Activated CD4-positive, alpha-beta memory T cell treated with anti-CD3 and anti-CD28 coated beads for 36 hours (primary cell): ENCODE measurements at regions not wholly inside any gene's neighbourhood (a gene's known extent, or its start where the extent isn't known, plus 50 kb on each side); places are given as distances from the start of the nearest gene placed in this dataset.
"Not testable (repeated sequence)": the region's sequence is repeated elsewhere in the genome, so short reads cannot be mapped to it uniquely, and the experiment has no call there.

Source experiments
- CTCF ChIA-PET: fragments of 350-600 bp; sonication (Branson Sonifier 250); formaldehyde crosslinking; loops from one replicate; lab custom pipeline; 2021; ENCODE audit warnings: antibody characterized with exemption, inconsistent platforms; lab: Charles Lee
- POLR2A ChIA-PET: fragments of 350-600 bp; sonication (Branson Sonifier 250); formaldehyde crosslinking; loops from one replicate; lab custom pipeline; 2021; ENCODE audit warnings: antibody characterized with exemption; lab: Charles Lee
- DNase-seq: peaks from one replicate; pipeline ENCODE4 v3.0.0-alpha.2; 2020
- H3K27ac Mint-ChIP-seq: one replicate; pipeline ENCODE4 v1.8.0; 2021; ENCODE audit warnings: mixed read lengths
- H3K27me3 Mint-ChIP-seq: one replicate; pipeline ENCODE4 v1.8.0; 2021; ENCODE audit warnings: mixed read lengths
- H3K36me3 Mint-ChIP-seq: one replicate; pipeline ENCODE4 v1.8.0; 2021; ENCODE audit warnings: mixed read lengths
- H3K4me1 Mint-ChIP-seq: one replicate; pipeline ENCODE4 v1.8.0; 2021; ENCODE audit warnings: low read depth, mixed read lengths
- H3K4me3 Mint-ChIP-seq: one replicate; pipeline ENCODE4 v1.8.0; 2021; ENCODE audit warnings: mild to moderate bottlenecking, mixed read lengths
- H3K9me3 Mint-ChIP-seq: one replicate; pipeline ENCODE4 v1.8.0; 2021; ENCODE audit warnings: mixed read lengths
- intact Hi-C: fragments of 100-400 bp; cut with micrococcal nuclease; formaldehyde crosslinking; loops from one replicate; pipeline ENCODE4 v1.15.1; 2023

DNA sequence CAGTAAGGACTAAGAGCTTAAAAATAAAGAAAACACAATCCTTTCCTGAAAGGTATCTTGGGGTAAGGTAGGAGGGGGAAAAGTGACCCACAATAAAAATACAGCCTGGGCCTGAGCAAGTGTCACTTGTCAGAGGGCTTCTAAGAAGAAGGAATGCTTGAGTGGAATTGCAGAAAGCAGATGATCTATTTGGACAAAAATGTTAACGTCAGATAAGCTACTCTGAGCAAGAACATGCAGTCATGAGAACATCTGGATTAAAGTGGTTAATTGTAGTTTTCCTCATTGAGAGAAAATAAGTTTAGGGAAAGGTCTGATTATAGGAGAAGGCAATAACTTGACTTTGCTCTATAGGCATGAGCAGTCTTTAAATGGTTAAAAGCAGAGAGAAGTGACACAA, 581.9 kb downstream of the HTR1B start:
- Mint-ChIP-seq H3K9me3 (peaks cover 7% of the 10 kb centered on the region), H3K27me3 (no peaks in the 10 kb centered on the region), H3K27ac (no peak overlapping the region), H3K4me1 (no peaks in the 10 kb centered on the region), H3K36me3 (no peaks in the 10 kb centered on the region), H3K4me3 (no peak overlapping the region)
- DNase-seq, result no peak
- ChIA-PET POLR2A (no interaction called here), CTCF (no interaction called here)
- intact Hi-C loops, result no loop called here

DNA sequence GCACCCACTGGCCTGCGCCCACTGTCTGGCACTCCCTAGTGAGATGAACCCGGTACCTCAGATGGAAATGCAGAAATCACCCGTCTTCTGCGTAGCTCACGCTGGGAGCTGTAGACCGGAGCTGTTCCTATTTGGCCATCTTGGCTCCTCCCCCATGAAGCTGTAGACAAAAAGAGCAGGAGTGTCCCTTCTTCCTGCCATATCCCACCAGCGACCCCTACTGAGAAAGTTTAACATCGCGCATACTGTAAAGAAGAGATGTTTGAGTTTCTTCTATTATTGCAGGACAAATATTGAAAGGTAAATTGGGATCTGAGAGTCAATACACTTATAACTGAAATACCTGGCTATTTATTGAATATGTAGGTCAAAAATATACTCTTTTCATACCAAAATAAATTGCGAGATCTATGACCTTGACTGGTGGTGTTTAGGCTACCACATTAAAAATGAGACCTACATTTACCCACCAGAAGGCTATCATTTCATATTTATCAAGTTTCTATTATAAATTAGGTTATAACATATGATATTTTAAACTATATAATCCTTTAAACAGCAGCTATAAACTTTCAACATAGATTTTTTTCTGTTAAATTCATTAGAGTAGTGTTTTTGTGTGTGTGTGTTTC, 586.3 kb downstream of the HTR1B start:
- DNase-seq, result no peak
- Mint-ChIP-seq H3K4me3 (no peak overlapping the region), H3K36me3 (no peaks in the 10 kb centered on the region), H3K4me1 (no peaks in the 10 kb centered on the region), H3K27ac (no peak overlapping the region), H3K27me3 (no peaks in the 10 kb centered on the region), H3K9me3 (peaks cover 24% of the 10 kb centered on the region)
- ChIA-PET CTCF (no interaction called here), POLR2A (no interaction called here)
- intact Hi-C loops, result no loop called here

DNA sequence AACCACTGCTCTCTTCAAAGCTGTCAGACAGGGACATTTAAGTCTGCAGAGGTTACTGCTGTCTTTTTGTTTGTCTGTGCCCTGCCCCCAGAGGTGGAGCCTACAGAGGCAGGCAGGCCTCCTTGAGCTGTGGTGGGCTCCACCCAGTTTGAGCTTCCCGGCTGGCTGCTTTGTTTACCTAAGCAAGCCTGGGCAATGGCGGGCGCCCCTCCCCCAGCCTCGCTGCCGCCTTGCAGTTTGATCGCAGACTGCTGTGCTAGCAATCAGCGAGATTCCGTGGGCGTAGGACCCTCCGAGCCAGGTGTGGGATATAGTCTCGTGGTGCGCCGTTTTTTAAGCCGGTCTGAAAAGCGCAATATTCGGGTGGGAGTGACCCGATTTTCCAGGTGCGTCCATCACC, 586.9 kb downstream of the HTR1B start:
- intact Hi-C loops, CTCF ChIA-PET, H3K4me3 Mint-ChIP-seq, POLR2A ChIA-PET, H3K4me1 Mint-ChIP-seq, H3K27ac Mint-ChIP-seq, DNase-seq, H3K27me3 Mint-ChIP-seq, H3K36me3 Mint-ChIP-seq: not testable (repeated sequence)
- H3K9me3 Mint-ChIP-seq, result peaks cover 24% of the 10 kb centered on the region

DNA sequence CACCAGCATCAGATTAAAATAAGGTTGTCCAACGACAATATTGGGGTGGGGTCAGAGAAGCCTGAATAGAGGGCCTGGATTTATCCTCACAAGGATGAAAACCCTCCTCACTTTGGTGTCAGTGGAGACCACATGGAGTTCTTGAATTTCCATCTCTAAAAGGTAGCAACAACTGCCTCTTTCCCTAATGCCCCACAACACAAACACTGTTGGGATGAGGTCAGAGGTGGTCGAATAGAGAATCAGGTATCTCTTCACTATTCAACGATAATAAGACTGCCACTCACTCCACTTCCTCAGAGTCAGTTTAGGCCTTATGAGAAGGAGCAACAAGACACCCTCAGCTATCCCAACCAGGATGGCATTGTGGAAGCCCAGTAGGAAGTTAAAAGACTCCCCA, 596.1 kb downstream of the HTR1B start:
- Mint-ChIP-seq H3K27me3 (no peaks in the 10 kb centered on the region), H3K4me1 (no peaks in the 10 kb centered on the region), H3K27ac (no peak overlapping the region), H3K9me3 (peaks cover 5% of the 10 kb centered on the region), H3K4me3 (no peak overlapping the region), H3K36me3 (no peaks in the 10 kb centered on the region)
- no peak for DNase-seq
- ChIA-PET CTCF (no interaction called here), POLR2A (no interaction called here)
- intact Hi-C loops, result no loop called here

DNA sequence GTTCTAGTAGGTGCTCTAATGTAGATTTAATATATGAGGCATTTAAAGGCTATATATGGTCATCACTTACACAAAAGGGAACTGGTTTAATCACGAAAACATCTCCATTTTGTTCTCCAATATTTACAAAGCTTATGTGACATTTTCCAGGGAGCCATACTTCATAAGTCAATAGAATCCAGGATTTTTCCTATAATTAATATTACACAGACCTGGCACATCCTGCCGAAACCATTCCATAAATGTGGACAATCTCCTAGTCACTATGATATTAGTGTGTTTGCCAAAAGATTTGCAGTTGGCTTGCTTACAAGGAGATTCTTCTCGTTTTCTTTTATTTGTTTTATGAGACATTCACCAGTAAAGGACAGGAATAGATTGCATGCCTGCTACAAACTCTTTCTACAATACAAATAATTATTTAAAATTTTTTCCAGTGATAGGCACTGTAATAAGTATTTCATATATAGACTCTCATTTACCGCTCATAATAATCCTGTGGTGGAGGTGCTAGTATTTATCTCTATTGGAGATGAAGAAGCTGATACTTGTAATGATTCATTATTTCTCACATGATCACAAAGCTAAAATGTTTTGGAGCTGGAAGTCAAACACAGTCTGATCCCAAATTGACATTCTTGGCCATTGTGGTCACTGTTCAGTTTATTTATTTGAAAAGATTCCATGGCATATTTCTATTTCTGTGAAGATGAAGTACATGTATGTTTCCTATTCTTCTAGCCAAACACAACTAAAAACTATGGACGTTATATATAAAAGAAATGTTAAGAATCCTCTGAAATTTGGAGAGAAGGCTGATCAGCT, 597.0 kb downstream of the HTR1B start:
- Mint-ChIP-seq H3K36me3 (no peaks in the 10 kb centered on the region), H3K4me1 (no peaks in the 10 kb centered on the region), H3K4me3 (no peak overlapping the region), H3K9me3 (peaks cover 5% of the 10 kb centered on the region), H3K27ac (no peak overlapping the region), H3K27me3 (no peaks in the 10 kb centered on the region)
- POLR2A ChIA-PET, result no interaction called here
- no peak for DNase-seq
- CTCF ChIA-PET, result no interaction called here
- intact Hi-C loops, result no loop called here

DNA sequence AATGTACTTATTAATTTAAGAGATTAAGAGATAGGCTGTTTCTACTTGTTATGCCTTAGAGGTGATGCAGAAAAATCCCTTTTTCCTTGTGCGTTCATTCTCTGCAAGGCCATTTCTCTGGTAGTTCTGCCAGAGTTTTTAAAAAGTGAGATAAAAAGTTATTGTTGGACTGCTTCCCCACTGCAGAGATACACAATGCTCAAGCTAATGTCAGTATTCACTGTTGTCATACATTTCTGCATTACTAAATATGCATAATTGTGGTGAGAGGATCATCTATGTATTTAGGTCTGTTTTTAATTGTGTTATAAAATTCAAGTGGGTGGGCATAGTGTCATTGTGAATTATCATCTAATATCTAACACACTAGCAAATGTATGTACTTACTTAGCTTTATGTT, 600.4 kb downstream of the HTR1B start:
- Mint-ChIP-seq H3K9me3 (peaks cover 2% of the 10 kb centered on the region), H3K36me3 (no peaks in the 10 kb centered on the region), H3K4me3 (no peak overlapping the region), H3K27ac (no peak overlapping the region), H3K27me3 (no peaks in the 10 kb centered on the region), H3K4me1 (no peaks in the 10 kb centered on the region)
- CTCF ChIA-PET, result no interaction called here
- intact Hi-C loops, result no loop called here
- POLR2A ChIA-PET, result no interaction called here
- no peak for DNase-seq

DNA sequence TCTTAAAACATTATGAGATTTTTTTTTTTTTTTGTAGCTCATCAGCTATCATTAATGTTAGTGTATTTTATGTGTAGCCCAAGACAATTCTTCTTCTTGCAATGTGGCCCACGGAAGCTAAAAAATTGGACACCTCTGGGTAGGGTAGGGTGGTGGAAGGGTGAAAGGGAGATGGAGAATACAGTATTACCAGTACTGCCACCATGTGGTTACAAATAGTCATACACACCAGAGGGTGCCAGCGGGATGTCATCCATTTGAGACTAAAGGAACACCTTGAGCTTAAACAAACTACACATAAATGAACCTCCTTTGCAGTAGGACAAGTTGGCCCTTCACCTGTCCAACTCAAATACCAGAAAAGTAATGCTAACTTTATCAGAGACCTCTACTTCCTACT, 601.9 kb downstream of the HTR1B start:
- DNase-seq, result no peak
- Mint-ChIP-seq H3K4me3 (no peak overlapping the region), H3K36me3 (no peaks in the 10 kb centered on the region), H3K27ac (no peak overlapping the region), H3K9me3 (peaks cover 2% of the 10 kb centered on the region), H3K4me1 (no peaks in the 10 kb centered on the region), H3K27me3 (no peaks in the 10 kb centered on the region)
- intact Hi-C loops, result no loop called here
- ChIA-PET CTCF (interaction anchor here (0.6 kb wide), 1 partner anchor 968 kb away, joined by 3 read pairs; no protein-coding TSS in a partner anchor), POLR2A (no interaction called here)

DNA sequence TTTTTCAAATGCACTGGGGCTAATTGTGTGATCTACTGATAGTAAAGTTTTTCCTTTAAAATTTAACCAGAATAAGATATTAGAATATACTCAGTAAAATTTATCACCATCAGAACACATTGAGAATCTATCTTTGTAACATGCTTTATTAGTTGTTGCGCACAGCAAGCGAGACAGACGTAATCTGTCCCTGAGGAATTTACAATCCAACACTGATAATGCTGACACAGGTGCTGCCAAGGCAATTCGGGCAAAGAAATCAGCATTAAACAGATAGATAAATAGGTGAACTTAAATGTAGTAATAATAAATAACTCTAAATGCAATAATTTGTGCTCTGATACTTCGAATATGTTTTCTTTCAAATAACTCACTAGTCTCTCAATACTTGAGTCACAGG, 607.2 kb downstream of the HTR1B start:
- no peaks in the 10 kb centered on the region for H3K9me3 Mint-ChIP-seq
- no peak overlapping the region for H3K4me3 Mint-ChIP-seq
- no peak for DNase-seq
- intact Hi-C loops, result no loop called here
- H3K36me3 Mint-ChIP-seq, result no peaks in the 10 kb centered on the region
- no peak overlapping the region for H3K27ac Mint-ChIP-seq
- CTCF ChIA-PET, result no interaction called here
- POLR2A ChIA-PET, result no interaction called here
- H3K4me1 Mint-ChIP-seq, result no peaks in the 10 kb centered on the region
- H3K27me3 Mint-ChIP-seq, result no peaks in the 10 kb centered on the region

DNA sequence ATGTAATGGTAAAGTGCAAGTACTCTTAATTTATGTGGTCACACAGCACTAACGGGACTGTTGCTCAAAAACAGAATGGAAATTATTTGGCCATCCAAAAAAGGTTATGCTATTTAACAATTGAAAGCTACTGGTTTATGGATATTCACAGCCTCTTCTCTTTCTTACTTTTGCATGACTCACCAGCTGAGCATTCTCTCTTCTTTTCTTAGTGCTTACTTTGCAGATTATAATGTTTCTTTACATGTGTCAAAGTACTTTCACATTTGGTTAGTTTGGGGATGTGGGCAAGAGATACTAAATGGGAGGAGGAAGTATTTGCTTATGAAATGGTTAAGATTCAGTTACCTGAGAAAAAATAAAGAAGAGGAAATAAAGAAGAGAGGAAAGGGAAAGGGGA, 610.5 kb downstream of the HTR1B start:
- peaks cover 6% of the 10 kb centered on the region for H3K9me3 Mint-ChIP-seq
- H3K36me3 Mint-ChIP-seq, result no peaks in the 10 kb centered on the region
- intact Hi-C loops, result no loop called here
- POLR2A ChIA-PET, result no interaction called here
- no peak overlapping the region for H3K4me3 Mint-ChIP-seq
- H3K4me1 Mint-ChIP-seq, result no peaks in the 10 kb centered on the region
- CTCF ChIA-PET, result no interaction called here
- H3K27ac Mint-ChIP-seq, result no peak overlapping the region
- no peaks in the 10 kb centered on the region for H3K27me3 Mint-ChIP-seq
- no peak for DNase-seq

DNA sequence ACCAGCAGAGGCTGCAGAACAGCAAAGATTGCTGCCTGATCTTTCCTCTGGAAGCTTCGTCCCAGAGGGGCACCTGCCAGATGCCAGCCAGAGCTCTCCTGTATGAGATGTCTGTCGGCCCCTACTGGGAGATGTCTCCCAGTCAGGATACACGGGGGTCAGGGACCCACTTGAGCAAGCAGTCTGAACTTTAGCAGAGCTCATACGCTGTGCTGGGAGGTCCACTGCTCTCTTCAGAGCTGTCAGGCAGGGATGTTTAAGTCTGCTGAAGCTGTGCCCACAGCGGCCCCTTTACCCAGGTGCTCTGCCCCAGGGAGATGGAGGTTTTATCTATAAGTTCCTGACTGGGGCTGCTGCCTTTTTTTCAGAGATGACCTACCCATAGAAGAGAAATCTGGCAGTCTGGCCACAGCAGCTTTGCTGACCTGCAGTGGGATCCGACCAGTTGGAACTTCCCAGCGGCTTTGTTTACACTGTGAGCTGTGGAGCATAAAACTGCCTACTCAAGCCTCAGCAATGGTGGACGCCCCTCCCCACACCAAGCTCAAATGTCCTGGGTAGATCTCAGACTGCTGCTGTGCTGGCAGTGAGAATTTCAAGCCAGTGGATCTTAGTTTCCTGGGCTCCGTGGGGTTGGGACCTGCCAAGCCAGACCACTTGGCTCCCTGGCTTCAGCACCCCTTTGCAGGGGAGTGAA, 613.9 kb downstream of the HTR1B start:
- intact Hi-C loops, POLR2A ChIA-PET, H3K4me1 Mint-ChIP-seq, H3K36me3 Mint-ChIP-seq, H3K4me3 Mint-ChIP-seq, CTCF ChIA-PET, H3K27ac Mint-ChIP-seq, DNase-seq, H3K27me3 Mint-ChIP-seq: not testable (repeated sequence)
- H3K9me3 Mint-ChIP-seq, result peaks cover 26% of the 10 kb centered on the region

DNA sequence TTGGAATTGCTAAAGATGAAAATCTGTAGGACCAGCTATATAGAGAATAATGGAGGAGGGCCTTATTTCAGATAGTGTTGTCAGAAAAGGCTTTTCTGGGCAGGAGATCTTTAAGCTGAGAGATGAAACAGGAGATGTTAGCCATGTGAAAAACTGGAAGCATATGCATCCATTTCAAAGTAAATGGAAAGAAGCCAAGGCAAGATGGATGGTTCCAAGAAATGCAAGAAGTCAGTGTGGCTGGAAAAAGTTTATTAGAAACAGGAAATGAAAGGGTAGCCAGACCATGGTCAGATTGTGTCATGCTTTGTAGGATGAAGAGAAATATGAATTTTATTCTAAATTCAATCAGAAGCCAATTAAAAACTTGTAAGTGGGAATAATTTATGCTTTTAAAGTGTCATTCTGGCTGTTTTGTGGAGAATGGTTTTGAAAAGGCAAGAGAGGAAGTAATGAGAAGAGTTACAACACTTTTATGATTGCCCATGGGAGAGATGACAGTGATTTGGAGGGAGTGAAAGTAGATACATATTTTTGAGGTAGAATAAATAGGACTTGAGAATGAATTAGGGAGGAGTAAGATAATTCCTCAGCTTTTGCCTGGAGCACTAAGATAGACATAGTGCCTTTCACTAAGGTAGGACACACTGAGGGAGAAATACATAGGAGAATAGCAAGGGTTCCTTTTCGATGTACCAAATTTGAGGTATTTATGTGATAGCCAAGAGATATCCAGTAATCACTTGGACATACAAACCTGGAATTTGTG, 620.1 kb downstream of the HTR1B start:
- ChIA-PET POLR2A (no interaction called here), CTCF (no interaction called here)
- peaks cover 30% of the 10 kb centered on the region for H3K9me3 Mint-ChIP-seq
- no peak overlapping the region for H3K27ac Mint-ChIP-seq
- H3K4me1 Mint-ChIP-seq, result no peaks in the 10 kb centered on the region
- intact Hi-C loops, result no loop called here
- no peak overlapping the region for H3K4me3 Mint-ChIP-seq
- DNase-seq, result no peak
- H3K36me3 Mint-ChIP-seq, result no peaks in the 10 kb centered on the region
- no peaks in the 10 kb centered on the region for H3K27me3 Mint-ChIP-seq

DNA sequence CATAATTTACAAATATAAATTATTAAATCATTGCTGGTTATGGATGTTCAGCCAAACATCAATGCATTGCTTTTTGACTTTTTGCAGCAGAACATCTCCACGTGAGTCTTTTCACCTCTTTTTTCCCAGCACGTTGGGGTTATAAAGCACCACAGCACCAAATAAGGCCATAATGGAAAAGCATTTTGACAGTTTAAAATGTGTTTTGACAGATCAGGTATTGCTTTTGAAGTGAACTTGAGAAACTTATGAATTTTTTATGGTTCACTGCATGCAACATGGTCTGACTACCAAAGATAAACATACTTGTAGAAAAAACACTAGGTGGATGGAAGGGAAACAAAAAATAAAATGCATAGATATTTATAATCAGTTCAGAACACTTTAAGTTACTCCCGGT, 622.4 kb downstream of the HTR1B start:
- POLR2A ChIA-PET, result no interaction called here
- Mint-ChIP-seq H3K4me1 (no peaks in the 10 kb centered on the region), H3K4me3 (no peak overlapping the region), H3K36me3 (no peaks in the 10 kb centered on the region), H3K27ac (no peak overlapping the region), H3K9me3 (peaks cover 11% of the 10 kb centered on the region), H3K27me3 (no peaks in the 10 kb centered on the region)
- CTCF ChIA-PET, result no interaction called here
- DNase-seq, result no peak
- intact Hi-C loops, result no loop called here
